ENCODE measurements at regions not wholly inside any gene's neighbourhood (a gene's known extent, or its start where the extent isn't known, plus 50 kb on each side); places are given as distances from the start of the nearest gene placed in this dataset.

GRCh38 chr5:165039748-165040147 lies 1534.3 kb downstream of the MAT2B start:
- TF ChIP-seq CTCF (optimal IDR thresholded peaks at IDR 0.05 in 1 of 3, IDR thresholded peaks at IDR 0.05 in 1 of 3, conservative IDR thresholded peaks at IDR 0.05 in 1 of 3; ENCODE audit: extremely low read depth in 1 of 3, insufficient read depth in 2 of 3, low read length in 3 of 3) (no peak), EZH2 (IDR thresholded peaks at IDR 0.05; ENCODE audit: low read length) (no peak)

All from keratinocyte (primary cell).